IPS-18a (cell line): ENCODE measurements at regions not wholly inside any gene's neighbourhood (a gene's known extent, or its start where the extent isn't known, plus 50 kb on each side); places are given as distances from the start of the nearest gene placed in this dataset.

Experiments used
- H3K27ac ChIP-seq: one replicate; pipeline ENCODE4 v1.5.1; 2013; ENCODE audit warnings: low read length
- H3K27me3 ChIP-seq: one replicate; pipeline ENCODE4 v1.6.1; 2013; ENCODE audit warnings: mild to moderate bottlenecking, low read length; ENCODE audit not compliant: control insufficient read depth, insufficient read depth
- H3K36me3 ChIP-seq: one replicate; pipeline ENCODE4 v1.6.1; 2013; ENCODE audit warnings: low read depth, low read length; ENCODE audit not compliant: control insufficient read depth
- H3K4me1 ChIP-seq: one replicate; pipeline ENCODE4 v1.6.1; 2013; ENCODE audit warnings: low read depth, low read length; ENCODE audit not compliant: control insufficient read depth
- H3K4me3 ChIP-seq: one replicate; pipeline ENCODE4 v1.5.1; 2013; ENCODE audit warnings: low read length
- H3K9ac ChIP-seq: one replicate; pipeline ENCODE4 v1.6.1; 2013; ENCODE audit warnings: mild to moderate bottlenecking, low read length, moderate library complexity
- H3K9me3 ChIP-seq: one replicate; pipeline ENCODE4 v1.6.1; 2013; ENCODE audit warnings: low read depth, low read length; ENCODE audit not compliant: control insufficient read depth

- Histone ChIP-seq H3K9ac (no peak overlapping the region), H3K4me1 (no peaks in the 10 kb centered on the region), H3K9me3 (no peaks in the 10 kb centered on the region), H3K27ac (no peak overlapping the region), H3K36me3 (no peaks in the 10 kb centered on the region), H3K27me3 (no peaks in the 10 kb centered on the region), H3K4me3 (no peak overlapping the region)
Observed at GRCh38 chr18:28922936-28923335, 746.0 kb upstream of the CDH2 start.

GRCh38 chr18:28916456-28916855 is 739.5 kb upstream of the CDH2 start:
- H3K4me3 ChIP-seq: no peak overlapping the region
- H3K36me3 ChIP-seq: no peaks in the 10 kb centered on the region
- no peaks in the 10 kb centered on the region for H3K9me3 ChIP-seq
- H3K9ac ChIP-seq: no peak overlapping the region
- no peaks in the 10 kb centered on the region for H3K27me3 ChIP-seq
- H3K4me1 ChIP-seq: no peaks in the 10 kb centered on the region
- no peak overlapping the region for H3K27ac ChIP-seq

GRCh38 chr18:28905509-28905908 is 728.6 kb upstream of the CDH2 start:
- H3K9ac ChIP-seq: no peak overlapping the region

GRCh38 chr18:28904789-28905364 is 727.9 kb upstream of the CDH2 start:
- Histone ChIP-seq H3K36me3 (no peaks in the 10 kb centered on the region), H3K4me1 (peaks cover 9% of the 10 kb centered on the region), H3K9ac (no peak overlapping the region), H3K27ac (no peak overlapping the region), H3K4me3 (no peak overlapping the region), H3K9me3 (no peaks in the 10 kb centered on the region), H3K27me3 (no peaks in the 10 kb centered on the region)

More at GRCh38 chr18:28905509-28905908, 728.6 kb upstream of the CDH2 start:
- Histone ChIP-seq H3K27ac (no peak overlapping the region), H3K9me3 (no peaks in the 10 kb centered on the region), H3K4me3 (no peak overlapping the region), H3K4me1 (peaks cover 9% of the 10 kb centered on the region), H3K36me3 (no peaks in the 10 kb centered on the region), H3K27me3 (no peaks in the 10 kb centered on the region)

GRCh38 chr18:28903306-28903705 is 726.4 kb upstream of the CDH2 start:
- Histone ChIP-seq H3K4me1 (no peaks in the 10 kb centered on the region), H3K9me3 (no peaks in the 10 kb centered on the region), H3K27ac (no peak overlapping the region), H3K27me3 (no peaks in the 10 kb centered on the region), H3K4me3 (no peak overlapping the region), H3K9ac (no peak overlapping the region), H3K36me3 (no peaks in the 10 kb centered on the region)

GRCh38 chr18:28890791-28891190 is 713.9 kb upstream of the CDH2 start:
- no peak overlapping the region for H3K4me3 ChIP-seq
- no peaks in the 10 kb centered on the region for H3K27me3 ChIP-seq
- no peak overlapping the region for H3K9ac ChIP-seq
- no peaks in the 10 kb centered on the region for H3K4me1 ChIP-seq
- no peaks in the 10 kb centered on the region for H3K9me3 ChIP-seq
- no peaks in the 10 kb centered on the region for H3K36me3 ChIP-seq
- no peak overlapping the region for H3K27ac ChIP-seq

- H3K4me1 ChIP-seq: no peaks in the 10 kb centered on the region
- H3K9ac ChIP-seq: no peak overlapping the region
- H3K9me3 ChIP-seq: no peaks in the 10 kb centered on the region
Observed at GRCh38 chr18:28884304-28884703, 707.4 kb upstream of the CDH2 start.

GRCh38 chr18:28880856-28881255 is 703.9 kb upstream of the CDH2 start:
- H3K4me3 ChIP-seq: no peak overlapping the region
- H3K36me3 ChIP-seq: no peaks in the 10 kb centered on the region
- no peaks in the 10 kb centered on the region for H3K9me3 ChIP-seq
- no peaks in the 10 kb centered on the region for H3K27me3 ChIP-seq
- H3K4me1 ChIP-seq: no peaks in the 10 kb centered on the region
- no peak overlapping the region for H3K9ac ChIP-seq
- no peak overlapping the region for H3K27ac ChIP-seq

More at GRCh38 chr18:28884304-28884703, 707.4 kb upstream of the CDH2 start:
- Histone ChIP-seq H3K4me3 (no peak overlapping the region), H3K27ac (no peak overlapping the region), H3K36me3 (no peaks in the 10 kb centered on the region), H3K27me3 (no peaks in the 10 kb centered on the region)

- Histone ChIP-seq H3K9ac (no peak overlapping the region), H3K4me3 (no peak overlapping the region), H3K27ac (no peak overlapping the region), H3K27me3 (no peaks in the 10 kb centered on the region), H3K9me3 (no peaks in the 10 kb centered on the region), H3K36me3 (no peaks in the 10 kb centered on the region), H3K4me1 (no peaks in the 10 kb centered on the region)
Observed at GRCh38 chr18:28875059-28875458, 698.1 kb upstream of the CDH2 start.

- H3K36me3 ChIP-seq: no peaks in the 10 kb centered on the region
- H3K9ac ChIP-seq: no peak overlapping the region
- no peak overlapping the region for H3K4me3 ChIP-seq
- no peak overlapping the region for H3K27ac ChIP-seq
- no peaks in the 10 kb centered on the region for H3K9me3 ChIP-seq
- no peaks in the 10 kb centered on the region for H3K27me3 ChIP-seq
- no peaks in the 10 kb centered on the region for H3K4me1 ChIP-seq
Observed at GRCh38 chr18:28863396-28863795, 686.5 kb upstream of the CDH2 start.

GRCh38 chr18:28858248-28858647 is 681.3 kb upstream of the CDH2 start:
- no peaks in the 10 kb centered on the region for H3K9me3 ChIP-seq
- no peaks in the 10 kb centered on the region for H3K27me3 ChIP-seq
- no peaks in the 10 kb centered on the region for H3K4me1 ChIP-seq
- H3K27ac ChIP-seq: no peak overlapping the region
- no peaks in the 10 kb centered on the region for H3K36me3 ChIP-seq
- no peak overlapping the region for H3K4me3 ChIP-seq
- no peak overlapping the region for H3K9ac ChIP-seq

GRCh38 chr18:28855989-28856388 is 679.1 kb upstream of the CDH2 start:
- H3K36me3 ChIP-seq: no peaks in the 10 kb centered on the region
- H3K4me3 ChIP-seq: no peak overlapping the region
- no peak overlapping the region for H3K27ac ChIP-seq

More at GRCh38 chr18:28855989-28856388, 679.1 kb upstream of the CDH2 start:
- H3K9ac ChIP-seq: no peak overlapping the region
- no peaks in the 10 kb centered on the region for H3K27me3 ChIP-seq
- no peaks in the 10 kb centered on the region for H3K9me3 ChIP-seq
- H3K4me1 ChIP-seq: no peaks in the 10 kb centered on the region
